ENCODE measurements at regions not wholly inside any gene's neighbourhood (a gene's known extent, or its start where the extent isn't known, plus 50 kb on each side); places are given as distances from the start of the nearest gene placed in this dataset.

- no peak for TF ChIP-seq EZH2phosphoT487 (conservative IDR thresholded peaks at IDR 0.05; ENCODE audit: low read length)
- no peak for TF ChIP-seq CTCF (IDR thresholded peaks at IDR 0.05; ENCODE audit: insufficient read depth, low read length, poor library complexity, severe bottlenecking)
These were observed 216.9 kb upstream of the RRP15 start for GRCh38 chr1:218068241-218068640.
